Right atrium auricular region (tissue), 2 donors: ENCODE measurements at regions not wholly inside any gene's neighbourhood (a gene's known extent, or its start where the extent isn't known, plus 50 kb on each side); places are given as distances from the start of the nearest gene placed in this dataset.

Experiments used
- DNase-seq: peaks from one replicate; pipeline ENCODE4 v3.0.0-alpha.2; 2019; ENCODE audit warnings: low spot score
- H3K27ac ChIP-seq, 2 donors: fragments of 200-600 bp; sonication (generic); 1 replicate in 1 of 2; 2 replicates in 1 of 2; pipeline ENCODE4 v1.5.1; 2016 to 2019
- H3K27me3 ChIP-seq, 2 donors: fragments of 200-600 bp; sonication (generic); one replicate each; pipeline versions ENCODE4 v1.5.1 to v1.6.0; 2017 to 2019
- H3K36me3 ChIP-seq: fragments of 200-600 bp; sonication (generic); one replicate; pipeline ENCODE4 v1.5.1; 2016
- H3K4me1 ChIP-seq, 2 donors: fragments of 200-600 bp; sonication (generic); one replicate each; pipeline versions ENCODE4 v1.5.1 to v1.6.0; 2017 to 2019
- H3K4me3 ChIP-seq, 2 donors: fragments of 200-600 bp; sonication (generic); 1 replicate in 1 of 2; 2 replicates in 1 of 2; pipeline ENCODE4 v1.5.1; 2017 to 2019; ENCODE audit warnings: mild to moderate bottlenecking in 1 of 2, moderate library complexity in 1 of 2
- H3K9me3 ChIP-seq, 2 donors: fragments of 200-600 bp; sonication (generic); one replicate each; pipeline ENCODE4 v1.5.1; 2019
- CTCF ChIP-seq, 2 donors: fragments of 200-600 bp; sonication (generic); IDR thresholded peaks; one replicate each; pipeline ENCODE4 v1.5.1; 2019; ENCODE audit warnings: antibody characterized with exemption in 2 of 2

- no peak for TF ChIP-seq CTCF (IDR thresholded peaks at IDR 0.05)
- H3K4me3 ChIP-seq = no peak overlapping the region
- H3K36me3 ChIP-seq = no peaks in the 10 kb centered on the region
- no peak overlapping the region for H3K27ac ChIP-seq
- DNase-seq = no peak
- peaks cover 0 to 13% of the 10 kb centered on the region in 2 donors for H3K4me1 ChIP-seq
- H3K9me3 ChIP-seq = peaks cover 0 to 11% of the 10 kb centered on the region in 2 donors
- H3K27me3 ChIP-seq = no peaks in the 10 kb centered on the region
Measured at GRCh38 chr5:90171466-90171865, 238.1 kb downstream of the CETN3 start.

GRCh38 chr5:90170261-90170660 is 239.3 kb downstream of the CETN3 start:
- DNase-seq = no peak
- H3K27me3 ChIP-seq = no peaks in the 10 kb centered on the region
- peaks cover 0 to 13% of the 10 kb centered on the region in 2 donors for H3K4me1 ChIP-seq
- no peak overlapping the region for H3K27ac ChIP-seq
- no peak for TF ChIP-seq CTCF (IDR thresholded peaks at IDR 0.05)
- H3K9me3 ChIP-seq = peaks cover 0 to 1% of the 10 kb centered on the region in 2 donors
- no peaks in the 10 kb centered on the region for H3K36me3 ChIP-seq
- no peak overlapping the region for H3K4me3 ChIP-seq

GRCh38 chr5:90169078-90169477 is 240.5 kb downstream of the CETN3 start:
- H3K9me3 ChIP-seq = no peaks in the 10 kb centered on the region
- no peaks in the 10 kb centered on the region for H3K27me3 ChIP-seq
- H3K4me1 ChIP-seq = peaks cover 0 to 13% of the 10 kb centered on the region in 2 donors
- no peak for TF ChIP-seq CTCF (IDR thresholded peaks at IDR 0.05)
- H3K36me3 ChIP-seq = no peaks in the 10 kb centered on the region
- DNase-seq = no peak
- H3K27ac ChIP-seq = no peak overlapping the region
- H3K4me3 ChIP-seq = no peak overlapping the region

- Histone ChIP-seq H3K27me3 (no peaks in the 10 kb centered on the region), H3K4me3 (no peak overlapping the region), H3K36me3 (no peaks in the 10 kb centered on the region), H3K27ac (no peak overlapping the region), H3K4me1 (peaks cover 0 to 13% of the 10 kb centered on the region in 2 donors), H3K9me3 (no peaks in the 10 kb centered on the region)
- TF ChIP-seq CTCF (IDR thresholded peaks at IDR 0.05) = no peak
- DNase-seq = no peak
Measured at GRCh38 chr5:90168399-90168798, 241.2 kb downstream of the CETN3 start.

- DNase-seq = no peak
- Histone ChIP-seq H3K9me3 (no peaks in the 10 kb centered on the region), H3K4me3 (no peak overlapping the region), H3K36me3 (no peaks in the 10 kb centered on the region), H3K27me3 (no peaks in the 10 kb centered on the region), H3K27ac (no peak overlapping the region), H3K4me1 (peaks cover 0 to 13% of the 10 kb centered on the region in 2 donors)
- TF ChIP-seq CTCF (IDR thresholded peaks at IDR 0.05) = no peak
Measured at GRCh38 chr5:90166816-90167215, 242.7 kb downstream of the CETN3 start.

GRCh38 chr5:90162324-90162723 is 247.2 kb downstream of the CETN3 start:
- peaks cover 0 to 11% of the 10 kb centered on the region in 2 donors for H3K4me1 ChIP-seq
- H3K9me3 ChIP-seq = no peaks in the 10 kb centered on the region
- no peak overlapping the region for H3K27ac ChIP-seq
- TF ChIP-seq CTCF (IDR thresholded peaks at IDR 0.05) = no peak
- H3K4me3 ChIP-seq = no peak overlapping the region
- H3K27me3 ChIP-seq = no peaks in the 10 kb centered on the region
- DNase-seq = no peak
- H3K36me3 ChIP-seq = no peaks in the 10 kb centered on the region
